HepG2 (cell line): ENCODE measurements at regions not wholly inside any gene's neighbourhood (a gene's known extent, or its start where the extent isn't known, plus 50 kb on each side); places are given as distances from the start of the nearest gene placed in this dataset.

Experiments used
- ATAC-seq: fragments of 200-7000 bp; cut with Tn5 transposase; 3 replicates; pipeline ENCODE4 v1.9.1; 2020; ENCODE audit warnings: mild to moderate bottlenecking, moderate library complexity
- BruUV-seq: library from RNA; stranded (reverse); fragments of 400-500 nt; replicated peaks from 2 replicates; lab custom pipeline; 2021; lab: Mats Ljungman, UMichigan
- CTCF ChIA-PET: fragments of 300-600 bp; formaldehyde crosslinking; extraction: SDS; loops from one replicate; lab custom pipeline; 2021; ENCODE audit warnings: low total read pairs, inconsistent platforms, low intra/inter-chr PET ratio; lab: Yijun Ruan, JAX
- POLR2A ChIA-PET: fragments of 350-600 bp; sonication (Branson Sonifier 250); formaldehyde crosslinking; loops from one replicate; lab custom pipeline; 2020; ENCODE audit warnings: antibody characterized with exemption, inconsistent platforms; lab: Yijun Ruan, JAX
- DNase-seq: peaks from one replicate; pipeline ENCODE4 v3.0.0-alpha.2; 2015; ENCODE audit warnings: low spot score
- FAIRE-seq: peaks from 3 replicates; lab custom pipeline; 2011; peaks lifted over from hg19 to GRCh38; lab: Jason Lieb, UNC
- H2AFZ ChIP-seq: one replicate; pipeline ENCODE4 v1.6.1; 2011; ENCODE audit warnings: low read length, inconsistent platforms
- H3K27ac ChIP-seq: fragments of 300-600 bp; 3 replicates; pipeline ENCODE4 v1.8.0; 2011; ENCODE audit warnings: mixed run types, mild to moderate bottlenecking, mixed read lengths, low read length, inconsistent platforms; ENCODE audit not compliant: insufficient read depth; ENCODE audit errors: extremely low read length
- H3K27me3 ChIP-seq, 2 experiments: fragments of 200-600 bp in 1 of 2; 2 replicates in 1 of 2; 3 replicates in 1 of 2; pipeline versions ENCODE4 v1.6.0 to v1.8.0; 2011; ENCODE audit warnings: low read length in 2 of 2, mild to moderate bottlenecking in 2 of 2, moderate library complexity in 2 of 2, inconsistent platforms in 1 of 2; ENCODE audit not compliant: insufficient read depth in 2 of 2, control insufficient read depth in 1 of 2
- H3K36me3 ChIP-seq, 2 experiments: fragments of 200-600 bp in 1 of 2; replicated peaks in 1 of 2; 2 replicates in 1 of 2; 3 replicates in 1 of 2; pipeline versions ENCODE4 v1.5.1 to v1.8.0; 2011; ENCODE audit warnings: low read length in 2 of 2, inconsistent platforms in 1 of 2; ENCODE audit not compliant: insufficient read depth in 2 of 2, control insufficient read depth in 1 of 2
- H3K4me1 ChIP-seq: 2 replicates; pipeline ENCODE4 v1.5.1; 2012; ENCODE audit warnings: low read length, inconsistent platforms; ENCODE audit not compliant: insufficient read depth
- H3K4me2 ChIP-seq: 2 replicates; pipeline ENCODE4 v1.6.0; 2011; ENCODE audit warnings: low read depth, low read length, inconsistent platforms
- H3K4me3 ChIP-seq, 3 experiments: fragments of 200-600 bp in 1 of 3; sonication (generic), shearing (Covaris generic) in 1 of 3; replicated peaks in 1 of 3; 2 replicates each; pipeline ENCODE4 v1.5.1; 2011 to 2016; ENCODE audit warnings: low read length in 3 of 3, inconsistent platforms in 2 of 3, low read depth in 2 of 3, mild to moderate bottlenecking in 2 of 3, control low read depth in 1 of 3, mixed read lengths in 1 of 3; ENCODE audit not compliant: insufficient read depth in 1 of 3
- H3K79me2 ChIP-seq: one replicate; pipeline ENCODE4 v1.6.1; 2011; ENCODE audit warnings: low read length, inconsistent platforms; ENCODE audit not compliant: insufficient read depth
- H3K9ac ChIP-seq: 2 replicates; pipeline ENCODE4 v1.6.0; 2011; ENCODE audit warnings: mild to moderate bottlenecking, low read depth, low read length, inconsistent platforms; ENCODE audit not compliant: insufficient read depth
- H3K9me3 ChIP-seq: 2 replicates; pipeline ENCODE4 v1.5.1; 2012; ENCODE audit warnings: mild to moderate bottlenecking, low read length
- H4K20me1 ChIP-seq: 2 replicates; pipeline ENCODE4 v1.6.0; 2011; ENCODE audit warnings: inconsistent platforms, mild to moderate bottlenecking, low read length, moderate library complexity; ENCODE audit not compliant: insufficient read depth
- ARNT ChIP-seq: fragments of 450-650 bp; IDR thresholded peaks from 2 replicates; pipeline ENCODE4 v1.6.1; 2017
- ATF5 ChIP-seq: sonication (generic); formaldehyde crosslinking; IDR thresholded peaks from 2 replicates; pipeline ENCODE4 v1.4.0; 2020; ENCODE audit warnings: mild to moderate bottlenecking, low read depth, missing genetic modification reagents
- ETV5 ChIP-seq: IDR thresholded peaks from 2 replicates; pipeline ENCODE4 v1.6.1; 2018; ENCODE audit warnings: missing biosample characterization, missing genetic modification reagents, inconsistent platforms, borderline replicate concordance
- PLSCR1 ChIP-seq: sonication (generic); formaldehyde crosslinking; IDR thresholded peaks from 2 replicates; pipeline ENCODE4 v1.5.0; 2020; ENCODE audit warnings: missing genetic modification reagents, mild to moderate bottlenecking, borderline replicate concordance
- RFXAP ChIP-seq: sonication (generic); formaldehyde crosslinking; IDR thresholded peaks from 2 replicates; pipeline ENCODE4 v1.4.0; 2020; ENCODE audit warnings: missing genetic modification reagents, borderline replicate concordance
- SOX5 ChIP-seq: IDR thresholded peaks from 2 replicates; pipeline ENCODE4 v1.6.1; 2016; ENCODE audit warnings: borderline replicate concordance
- ZBTB14 ChIP-seq: sonication (generic); formaldehyde crosslinking; IDR thresholded peaks from 2 replicates; pipeline ENCODE4 v1.4.0; 2020; ENCODE audit warnings: missing genetic modification reagents
- ZMYM4 ChIP-seq: sonication (generic); formaldehyde crosslinking; IDR thresholded peaks from 2 replicates; pipeline ENCODE4 v1.8.1; 2023; ENCODE audit warnings: mild to moderate bottlenecking, missing genetic modification reagents
- ZNF646 ChIP-seq: sonication (generic); formaldehyde crosslinking; IDR thresholded peaks from 2 replicates; pipeline ENCODE4 v1.9.0; 2021; ENCODE audit warnings: mild to moderate bottlenecking, missing genetic modification reagents
- WGBS: methylation state at CpG from one replicate; pipeline ENCODE4 v1.1.6; 2017; ENCODE audit warnings: low lambda C conversion rate; 5-methylcytosine and 5-hydroxymethylcytosine counted together
- in situ Hi-C: cut with HindIII; loops from 2 replicates; pipeline ENCODE4 v1.10.0; 2017; ENCODE audit warnings: low pct_unique_long_range_greater_than_20kb; ENCODE audit not compliant: extremely low pct_ligation_motif_present
- intact Hi-C: fragments of 100-400 bp; cut with micrococcal nuclease; formaldehyde crosslinking; loops from one replicate; pipeline ENCODE4 v1.10.0; 2022; ENCODE audit not compliant: unreplicated experiment
- TF ChIP-seq, protein P1 (sequence below): sonication (generic); formaldehyde crosslinking; IDR thresholded peaks from 2 replicates; pipeline ENCODE4 v1.4.0; 2020; ENCODE audit warnings: missing genetic modification reagents

- TF ChIP-seq, protein P1, sequence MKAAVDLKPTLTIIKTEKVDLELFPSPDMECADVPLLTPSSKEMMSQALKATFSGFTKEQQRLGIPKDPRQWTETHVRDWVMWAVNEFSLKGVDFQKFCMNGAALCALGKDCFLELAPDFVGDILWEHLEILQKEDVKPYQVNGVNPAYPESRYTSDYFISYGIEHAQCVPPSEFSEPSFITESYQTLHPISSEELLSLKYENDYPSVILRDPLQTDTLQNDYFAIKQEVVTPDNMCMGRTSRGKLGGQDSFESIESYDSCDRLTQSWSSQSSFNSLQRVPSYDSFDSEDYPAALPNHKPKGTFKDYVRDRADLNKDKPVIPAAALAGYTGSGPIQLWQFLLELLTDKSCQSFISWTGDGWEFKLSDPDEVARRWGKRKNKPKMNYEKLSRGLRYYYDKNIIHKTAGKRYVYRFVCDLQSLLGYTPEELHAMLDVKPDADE (CRISPR knock-in tag), result no peak
- TF ChIP-seq ETV5 (CRISPR knock-in tag) (no peak), RFXAP (no peak)
Measured at GRCh38 chr15:98347866-98348265, 300.5 kb upstream of the IGF1R start (continued).

DNA sequence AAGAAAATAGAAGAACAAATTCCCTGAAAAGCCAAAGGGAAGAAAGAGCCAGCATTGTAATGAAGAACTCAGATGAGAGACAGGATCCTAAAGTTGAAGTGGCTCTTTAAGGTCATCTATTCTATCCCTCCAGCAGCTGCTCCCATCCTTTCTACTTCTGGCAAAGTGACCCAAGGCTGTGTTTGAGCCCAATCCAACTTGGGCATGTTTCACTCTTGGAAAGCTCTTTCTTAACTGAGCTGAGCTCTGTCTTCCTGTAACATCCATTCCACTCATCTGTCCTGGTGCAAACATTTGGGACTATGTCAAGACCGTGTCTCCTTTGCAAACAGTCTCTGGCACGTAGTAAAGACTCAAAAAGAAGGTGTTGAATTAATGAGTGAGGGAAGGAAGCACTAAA is 298.1 kb upstream of the IGF1R start:
- CTCF ChIA-PET, result no interaction called here
- 3% methylated on average over 2 of the region's 2 CpGs for WGBS
- intact Hi-C loops, result no loop called here
- TF ChIP-seq ZBTB14 (CRISPR knock-in tag) (no peak), ATF5 (CRISPR knock-in tag) (no peak), ARNT (no peak), ZMYM4 (CRISPR knock-in tag) (no peak), SOX5 (CRISPR knock-in tag) (no peak), ZNF646 (CRISPR knock-in tag) (no peak), PLSCR1 (no peak)

More for the DNA sequence above, 298.1 kb upstream of the IGF1R start:
- POLR2A ChIA-PET, result no interaction called here
- Histone ChIP-seq H3K27ac (no peak overlapping the region), H3K79me2 (no peaks in the 10 kb centered on the region), H3K4me3 (no peak overlapping the region), H3K27me3 (no peaks in the 10 kb centered on the region), H3K36me3 (no peaks in the 10 kb centered on the region), H4K20me1 (no peaks in the 10 kb centered on the region), H3K4me1 (no peaks in the 10 kb centered on the region), H2AFZ (no peak overlapping the region), H3K4me2 (no peak overlapping the region), H3K9ac (no peak overlapping the region), H3K9me3 (no peaks in the 10 kb centered on the region; the same call in 1 of the 2 replicates)
- DNase-seq, result no peak
- ATAC-seq, result no peak
- BruUV-seq, result no TSS peak
- FAIRE-seq, result no peak
- in situ Hi-C loops, result no loop called here
